ENCODE measurements at regions not wholly inside any gene's neighbourhood (a gene's known extent, or its start where the extent isn't known, plus 50 kb on each side); places are given as distances from the start of the nearest gene placed in this dataset.

DNA sequence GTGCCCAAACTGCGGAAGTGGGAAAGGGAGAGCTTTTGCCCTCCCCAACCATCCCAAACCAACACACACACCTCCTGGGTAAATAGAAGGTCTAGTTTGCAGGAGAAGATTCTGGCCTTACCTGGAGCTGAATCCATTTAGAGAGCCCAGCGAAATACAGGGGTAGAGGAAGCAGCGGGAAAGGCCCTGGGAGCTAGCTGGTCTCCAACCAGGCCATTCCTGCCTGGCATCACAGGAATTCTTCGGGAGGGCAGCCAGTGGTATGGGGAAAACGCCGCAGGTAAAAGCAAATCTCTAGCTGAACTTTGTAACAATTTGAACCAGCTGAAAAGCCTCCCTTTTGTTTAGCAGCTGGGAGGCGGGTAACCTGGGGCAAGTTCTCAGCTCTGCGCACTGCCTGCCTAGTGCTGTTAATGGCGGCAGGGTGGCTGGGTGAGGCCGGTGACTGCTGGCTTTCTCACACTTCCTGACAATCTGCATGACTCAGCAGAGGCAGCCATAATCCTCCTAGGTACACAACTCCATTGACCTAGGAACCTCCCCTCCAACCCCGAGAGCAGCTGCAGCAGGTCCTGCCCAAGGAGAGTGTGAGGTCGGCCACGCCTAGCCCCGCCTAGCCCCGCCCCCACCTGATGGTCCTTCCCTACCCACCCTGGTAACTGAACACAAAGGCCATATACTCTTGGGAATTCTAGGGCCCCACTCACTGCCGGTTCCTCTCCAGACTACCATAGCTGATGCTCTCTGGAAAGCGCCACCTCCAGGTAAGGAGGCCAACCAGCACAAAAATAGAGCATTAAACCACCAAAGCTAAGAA lies 483.8 kb upstream of the REG3G start:
- TF ChIP-seq, protein P1, sequence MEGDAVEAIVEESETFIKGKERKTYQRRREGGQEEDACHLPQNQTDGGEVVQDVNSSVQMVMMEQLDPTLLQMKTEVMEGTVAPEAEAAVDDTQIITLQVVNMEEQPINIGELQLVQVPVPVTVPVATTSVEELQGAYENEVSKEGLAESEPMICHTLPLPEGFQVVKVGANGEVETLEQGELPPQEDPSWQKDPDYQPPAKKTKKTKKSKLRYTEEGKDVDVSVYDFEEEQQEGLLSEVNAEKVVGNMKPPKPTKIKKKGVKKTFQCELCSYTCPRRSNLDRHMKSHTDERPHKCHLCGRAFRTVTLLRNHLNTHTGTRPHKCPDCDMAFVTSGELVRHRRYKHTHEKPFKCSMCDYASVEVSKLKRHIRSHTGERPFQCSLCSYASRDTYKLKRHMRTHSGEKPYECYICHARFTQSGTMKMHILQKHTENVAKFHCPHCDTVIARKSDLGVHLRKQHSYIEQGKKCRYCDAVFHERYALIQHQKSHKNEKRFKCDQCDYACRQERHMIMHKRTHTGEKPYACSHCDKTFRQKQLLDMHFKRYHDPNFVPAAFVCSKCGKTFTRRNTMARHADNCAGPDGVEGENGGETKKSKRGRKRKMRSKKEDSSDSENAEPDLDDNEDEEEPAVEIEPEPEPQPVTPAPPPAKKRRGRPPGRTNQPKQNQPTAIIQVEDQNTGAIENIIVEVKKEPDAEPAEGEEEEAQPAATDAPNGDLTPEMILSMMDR (conservative IDR thresholded peaks at IDR 0.05; ENCODE audit: low read depth, low read length) = no peak
- TF ChIP-seq POLR2A (IDR thresholded peaks at IDR 0.05; ENCODE audit: low read depth, low read length) = no peak
- TF ChIP-seq MAFK (IDR thresholded peaks at IDR 0.05; ENCODE audit: low read depth, low read length) = no peak
- TF ChIP-seq RCOR1 (IDR thresholded peaks at IDR 0.05; ENCODE audit: insufficient replicate concordance, low read length) = no peak
- TF ChIP-seq RFX5 (IDR thresholded peaks at IDR 0.05; ENCODE audit: low read depth, low read length) = no peak
- TF ChIP-seq MAZ (IDR thresholded peaks at IDR 0.05; ENCODE audit: borderline replicate concordance, low read depth, low read length) = no peak
- TF ChIP-seq NFE2L2 (IDR thresholded peaks at IDR 0.05; ENCODE audit: low read depth, low read length) = no peak
- TF ChIP-seq CEBPB (IDR thresholded peaks at IDR 0.05; ENCODE audit: low read depth, low read length) = no peak
- no peak for TF ChIP-seq BHLHE40 (IDR thresholded peaks at IDR 0.05; ENCODE audit: low read depth, low read length)
- TF ChIP-seq RAD21 (IDR thresholded peaks at IDR 0.05; ENCODE audit: low read length) = no peak
- no peak for TF ChIP-seq CHD1 (IDR thresholded peaks at IDR 0.05; ENCODE audit: low read depth, low read length)
- TF ChIP-seq SMC3 (IDR thresholded peaks at IDR 0.05; ENCODE audit: low read depth, low read length) = no peak
- TF ChIP-seq, protein P2, sequence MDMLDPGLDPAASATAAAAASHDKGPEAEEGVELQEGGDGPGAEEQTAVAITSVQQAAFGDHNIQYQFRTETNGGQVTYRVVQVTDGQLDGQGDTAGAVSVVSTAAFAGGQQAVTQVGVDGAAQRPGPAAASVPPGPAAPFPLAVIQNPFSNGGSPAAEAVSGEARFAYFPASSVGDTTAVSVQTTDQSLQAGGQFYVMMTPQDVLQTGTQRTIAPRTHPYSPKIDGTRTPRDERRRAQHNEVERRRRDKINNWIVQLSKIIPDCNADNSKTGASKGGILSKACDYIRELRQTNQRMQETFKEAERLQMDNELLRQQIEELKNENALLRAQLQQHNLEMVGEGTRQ (IDR thresholded peaks at IDR 0.05; ENCODE audit: low read depth, low read length) = no peak
- TF ChIP-seq FOS (IDR thresholded peaks at IDR 0.05; ENCODE audit: low read depth, low read length) = no peak

Data from IMR-90 (cell line).